GM23338 (cell line): ENCODE measurements at regions not wholly inside any gene's neighbourhood (a gene's known extent, or its start where the extent isn't known, plus 50 kb on each side); places are given as distances from the start of the nearest gene placed in this dataset.

Experiments used
- ATAC-seq: fragments of 200-7000 bp; cut with Tn5 transposase; 3 replicates; pipeline ENCODE4 v1.9.1; 2020
- DNase-seq: peaks from one replicate; pipeline ENCODE4 v3.0.0-alpha.2; 2015; ENCODE audit warnings: low spot score
- H2AFZ ChIP-seq: fragments of 200-600 bp; sonication (generic); 2 replicates; pipeline ENCODE4 v1.8.0; 2016; ENCODE audit warnings: antibody characterized with exemption, mild to moderate bottlenecking, moderate library complexity
- H3F3A ChIP-seq: fragments of 200-600 bp; sonication (generic); replicated peaks from 2 replicates; pipeline ENCODE4 v1.8.0; 2017; ENCODE audit warnings: antibody characterized with exemption, mixed run types, low read depth
- H3K27ac ChIP-seq: fragments of 200-600 bp; sonication (generic); 2 replicates; pipeline ENCODE4 v1.6.1; 2016; ENCODE audit warnings: low read depth
- H3K27me3 ChIP-seq: fragments of 200-600 bp; sonication (generic); 2 replicates; pipeline ENCODE4 v1.8.0; 2016; ENCODE audit warnings: mild to moderate bottlenecking, mixed run types, moderate library complexity; ENCODE audit not compliant: insufficient read depth
- H3K36me3 ChIP-seq: fragments of 200-600 bp; sonication (generic); 2 replicates; pipeline ENCODE4 v1.8.0; 2016; ENCODE audit warnings: mild to moderate bottlenecking; ENCODE audit not compliant: insufficient read depth
- H3K4me1 ChIP-seq: fragments of 200-600 bp; sonication (generic); 2 replicates; pipeline ENCODE4 v1.8.0; 2016; ENCODE audit warnings: mild to moderate bottlenecking, moderate library complexity; ENCODE audit not compliant: insufficient read depth
- H3K4me2 ChIP-seq: fragments of 200-600 bp; sonication (generic); 2 replicates; pipeline ENCODE4 v1.7.1; 2017; ENCODE audit warnings: mixed run types
- H3K4me3 ChIP-seq: fragments of 200-600 bp; sonication (generic); 2 replicates; pipeline ENCODE4 v1.6.1; 2016; ENCODE audit warnings: mixed run types
- H3K79me2 ChIP-seq: fragments of 200-600 bp; sonication (generic); replicated peaks from 2 replicates; pipeline ENCODE4 v1.8.0; 2017; ENCODE audit warnings: mild to moderate bottlenecking; ENCODE audit not compliant: insufficient read depth
- H3K9me2 ChIP-seq: fragments of 200-600 bp; sonication (generic); 2 replicates; pipeline ENCODE4 v1.8.0; 2017; ENCODE audit not compliant: insufficient read depth
- H4K20me1 ChIP-seq: fragments of 200-600 bp; sonication (generic); replicated peaks from 2 replicates; pipeline ENCODE4 v1.8.0; 2017; ENCODE audit warnings: mild to moderate bottlenecking; ENCODE audit not compliant: insufficient read depth
- H3K27ac Mint-ChIP-seq: 2 replicates; pipeline ENCODE4 v1.8.0; 2020; ENCODE audit warnings: inconsistent platforms, mild to moderate bottlenecking, moderate library complexity, mixed read lengths
- H3K27me3 Mint-ChIP-seq: 3 replicates; pipeline ENCODE4 v1.8.0; 2022; ENCODE audit warnings: low read depth, mild to moderate bottlenecking, moderate library complexity, mixed read lengths, inconsistent platforms; ENCODE audit not compliant: insufficient read depth, poor library complexity
- H3K36me3 Mint-ChIP-seq: 3 replicates; pipeline ENCODE4 v1.8.0; 2021; ENCODE audit warnings: low read depth, mild to moderate bottlenecking, inconsistent platforms, moderate library complexity, mixed read lengths
- H3K4me1 Mint-ChIP-seq: 3 replicates; pipeline ENCODE4 v1.8.0; 2020; ENCODE audit warnings: mild to moderate bottlenecking, inconsistent platforms, mixed read lengths
- H3K4me3 Mint-ChIP-seq: 3 replicates; pipeline ENCODE4 v1.8.0; 2021; ENCODE audit warnings: moderate library complexity, mild to moderate bottlenecking, inconsistent platforms, mixed read lengths
- H3K9me3 Mint-ChIP-seq: 3 replicates; pipeline ENCODE4 v1.8.0; 2020; ENCODE audit warnings: moderate library complexity, mild to moderate bottlenecking, inconsistent platforms, mixed read lengths
- CREB1 ChIP-seq: fragments of 250-450 bp; sonication (Bioruptor Pico); IDR thresholded peaks from 2 replicates; pipeline ENCODE4 v1.5.0; 2020; ENCODE audit warnings: low read depth, mild to moderate bottlenecking, moderate library complexity
- EZH2phosphoT487 ChIP-seq: fragments of 200-600 bp; sonication (generic); IDR thresholded peaks from one replicate; pipeline ENCODE4 v1.8.1; 2018; ENCODE audit warnings: antibody characterized with exemption; ENCODE audit not compliant: unreplicated experiment
- JUNB ChIP-seq: IDR thresholded peaks from one replicate; pipeline ENCODE4 v1.6.1; 2016; ENCODE audit warnings: antibody characterized with exemption; ENCODE audit not compliant: unreplicated experiment
- NANOG ChIP-seq: IDR thresholded peaks from 2 replicates; pipeline ENCODE4 v1.6.1; 2016; ENCODE audit warnings: antibody characterized with exemption, borderline replicate concordance
- POLR2AphosphoS5 ChIP-seq: IDR thresholded peaks from 2 replicates; pipeline ENCODE4 v1.6.1; 2016; ENCODE audit warnings: antibody characterized with exemption, low read depth
- ZNF114 ChIP-seq: fragments of 250-450 bp; sonication (Bioruptor Pico); IDR thresholded peaks from 2 replicates; pipeline ENCODE4 v1.5.0; 2020; ENCODE audit warnings: mild to moderate bottlenecking, moderate library complexity
- ZNF331 ChIP-seq: fragments of 250-450 bp; sonication (Bioruptor Pico); IDR thresholded peaks from 2 replicates; pipeline ENCODE4 v1.5.0; 2020; ENCODE audit warnings: low read depth, mild to moderate bottlenecking, moderate library complexity
- TF ChIP-seq, protein P1 (sequence below), 2 experiments: fragments of 200-600 bp in 1 of 2; sonication (generic) in 1 of 2; conservative IDR thresholded peaks; 2 replicates each; pipeline versions ENCODE4 v1.5.1 to v1.6.1; 2016 to 2017; ENCODE audit warnings: antibody characterized with exemption in 2 of 2, low read depth in 2 of 2, mild to moderate bottlenecking in 2 of 2, moderate library complexity in 1 of 2
- TF ChIP-seq, protein P2 (sequence below): IDR thresholded peaks from one replicate; pipeline ENCODE4 v1.6.1; 2018; ENCODE audit warnings: antibody characterized with exemption; ENCODE audit not compliant: unreplicated experiment
- TF ChIP-seq, protein P3 (sequence below): fragments of 250-450 bp; sonication (Bioruptor Pico); IDR thresholded peaks from 2 replicates; pipeline ENCODE4 v1.5.0; 2020; ENCODE audit warnings: mild to moderate bottlenecking, moderate library complexity

DNA sequence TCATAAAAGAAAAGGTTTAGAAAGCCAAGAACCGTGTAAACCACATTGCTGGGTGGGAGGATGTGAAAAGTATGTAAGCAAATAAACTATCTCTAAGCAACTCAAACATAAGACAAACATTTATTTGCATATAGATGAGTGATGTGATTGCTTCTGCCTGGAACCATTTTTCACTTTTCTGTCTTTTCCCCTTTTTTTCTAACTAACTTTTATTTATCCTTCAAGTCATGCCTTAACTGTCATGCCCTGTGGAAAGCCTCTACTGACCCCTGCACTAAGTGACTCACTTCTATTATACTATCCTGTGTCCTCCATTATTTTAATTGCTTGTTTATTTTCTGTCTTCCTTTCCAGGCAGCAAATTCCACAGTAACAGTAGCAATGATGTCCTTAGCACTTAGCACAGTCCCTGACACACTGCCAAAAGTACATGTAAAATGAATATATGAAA is 87.5 kb upstream of the CTAGE1 start:
- Mint-ChIP-seq H3K27ac (no peak overlapping the region), H3K4me1 (peaks cover 3% of the 10 kb centered on the region; the same call in 2 of the 3 replicates), H3K36me3 (no peaks in the 10 kb centered on the region), H3K4me3 (no peak overlapping the region), H3K9me3 (no peaks in the 10 kb centered on the region; the same call in 2 of the 3 replicates), H3K27me3 (no peaks in the 10 kb centered on the region)
- TF ChIP-seq CREB1 (CRISPR knock-in tag) (no peak), ZNF114 (CRISPR knock-in tag) (no peak), EZH2phosphoT487 (no peak), POLR2AphosphoS5 (no peak)
- TF ChIP-seq, protein P1, sequence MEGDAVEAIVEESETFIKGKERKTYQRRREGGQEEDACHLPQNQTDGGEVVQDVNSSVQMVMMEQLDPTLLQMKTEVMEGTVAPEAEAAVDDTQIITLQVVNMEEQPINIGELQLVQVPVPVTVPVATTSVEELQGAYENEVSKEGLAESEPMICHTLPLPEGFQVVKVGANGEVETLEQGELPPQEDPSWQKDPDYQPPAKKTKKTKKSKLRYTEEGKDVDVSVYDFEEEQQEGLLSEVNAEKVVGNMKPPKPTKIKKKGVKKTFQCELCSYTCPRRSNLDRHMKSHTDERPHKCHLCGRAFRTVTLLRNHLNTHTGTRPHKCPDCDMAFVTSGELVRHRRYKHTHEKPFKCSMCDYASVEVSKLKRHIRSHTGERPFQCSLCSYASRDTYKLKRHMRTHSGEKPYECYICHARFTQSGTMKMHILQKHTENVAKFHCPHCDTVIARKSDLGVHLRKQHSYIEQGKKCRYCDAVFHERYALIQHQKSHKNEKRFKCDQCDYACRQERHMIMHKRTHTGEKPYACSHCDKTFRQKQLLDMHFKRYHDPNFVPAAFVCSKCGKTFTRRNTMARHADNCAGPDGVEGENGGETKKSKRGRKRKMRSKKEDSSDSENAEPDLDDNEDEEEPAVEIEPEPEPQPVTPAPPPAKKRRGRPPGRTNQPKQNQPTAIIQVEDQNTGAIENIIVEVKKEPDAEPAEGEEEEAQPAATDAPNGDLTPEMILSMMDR (conservative IDR thresholded peaks at IDR 0.05; ENCODE audit: low read depth in 2 of 2) = no peak
- TF ChIP-seq, protein P2, sequence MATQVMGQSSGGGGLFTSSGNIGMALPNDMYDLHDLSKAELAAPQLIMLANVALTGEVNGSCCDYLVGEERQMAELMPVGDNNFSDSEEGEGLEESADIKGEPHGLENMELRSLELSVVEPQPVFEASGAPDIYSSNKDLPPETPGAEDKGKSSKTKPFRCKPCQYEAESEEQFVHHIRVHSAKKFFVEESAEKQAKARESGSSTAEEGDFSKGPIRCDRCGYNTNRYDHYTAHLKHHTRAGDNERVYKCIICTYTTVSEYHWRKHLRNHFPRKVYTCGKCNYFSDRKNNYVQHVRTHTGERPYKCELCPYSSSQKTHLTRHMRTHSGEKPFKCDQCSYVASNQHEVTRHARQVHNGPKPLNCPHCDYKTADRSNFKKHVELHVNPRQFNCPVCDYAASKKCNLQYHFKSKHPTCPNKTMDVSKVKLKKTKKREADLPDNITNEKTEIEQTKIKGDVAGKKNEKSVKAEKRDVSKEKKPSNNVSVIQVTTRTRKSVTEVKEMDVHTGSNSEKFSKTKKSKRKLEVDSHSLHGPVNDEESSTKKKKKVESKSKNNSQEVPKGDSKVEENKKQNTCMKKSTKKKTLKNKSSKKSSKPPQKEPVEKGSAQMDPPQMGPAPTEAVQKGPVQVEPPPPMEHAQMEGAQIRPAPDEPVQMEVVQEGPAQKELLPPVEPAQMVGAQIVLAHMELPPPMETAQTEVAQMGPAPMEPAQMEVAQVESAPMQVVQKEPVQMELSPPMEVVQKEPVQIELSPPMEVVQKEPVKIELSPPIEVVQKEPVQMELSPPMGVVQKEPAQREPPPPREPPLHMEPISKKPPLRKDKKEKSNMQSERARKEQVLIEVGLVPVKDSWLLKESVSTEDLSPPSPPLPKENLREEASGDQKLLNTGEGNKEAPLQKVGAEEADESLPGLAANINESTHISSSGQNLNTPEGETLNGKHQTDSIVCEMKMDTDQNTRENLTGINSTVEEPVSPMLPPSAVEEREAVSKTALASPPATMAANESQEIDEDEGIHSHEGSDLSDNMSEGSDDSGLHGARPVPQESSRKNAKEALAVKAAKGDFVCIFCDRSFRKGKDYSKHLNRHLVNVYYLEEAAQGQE = no peak
- no peak overlapping the region for H3K27ac ChIP-seq
- no peaks in the 10 kb centered on the region for H3K79me2 ChIP-seq
- H3K4me1 ChIP-seq = no peaks in the 10 kb centered on the region
- H3K27me3 ChIP-seq = no peaks in the 10 kb centered on the region
- H4K20me1 ChIP-seq = no peaks in the 10 kb centered on the region
- no peaks in the 10 kb centered on the region for H3F3A ChIP-seq
- DNase-seq = no peak
- H3K4me3 ChIP-seq = no peak overlapping the region
- no peak overlapping the region for H3K4me2 ChIP-seq
- no peak overlapping the region for H2AFZ ChIP-seq
- H3K9me2 ChIP-seq = 0 out of 2 replicates have a peak, but pooled peaks cover 8% of the 10 kb centered on the region
- no peak for ATAC-seq
- H3K36me3 ChIP-seq = no peaks in the 10 kb centered on the region

DNA sequence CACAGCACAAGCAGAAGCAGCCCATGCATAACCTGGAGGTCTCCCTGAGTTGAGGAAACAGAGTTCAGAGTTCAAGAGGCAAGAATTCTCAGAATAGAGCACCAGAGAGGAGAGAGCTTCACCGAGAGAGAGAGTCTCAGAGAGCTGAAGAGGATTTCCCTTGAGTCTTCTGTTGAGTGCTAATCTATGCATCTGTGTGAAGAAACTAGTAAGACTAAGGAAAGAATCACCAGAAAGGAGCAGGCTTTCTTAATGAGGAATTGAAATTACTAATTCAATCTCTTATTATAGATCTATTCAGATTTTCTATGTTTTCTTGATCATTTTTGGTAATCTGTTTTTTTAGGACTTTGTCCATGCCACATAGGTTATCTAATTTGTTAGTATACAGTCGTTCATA is 89.3 kb upstream of the CTAGE1 start:
- no peaks in the 10 kb centered on the region for H3K9me3 Mint-ChIP-seq
- Histone ChIP-seq H3K79me2 (no peaks in the 10 kb centered on the region), H3F3A (no peaks in the 10 kb centered on the region), H3K27ac (no peak overlapping the region), H3K27me3 (no peaks in the 10 kb centered on the region), H3K4me3 (no peak overlapping the region), H3K4me1 (no peaks in the 10 kb centered on the region), H3K9me2 (no peaks in the 10 kb centered on the region), H4K20me1 (no peaks in the 10 kb centered on the region), H2AFZ (no peak overlapping the region), H3K36me3 (no peaks in the 10 kb centered on the region), H3K4me2 (no peak overlapping the region)
- DNase-seq (no peak), ATAC-seq (no peak)
- no peaks in the 10 kb centered on the region for H3K36me3 Mint-ChIP-seq
- H3K27me3 Mint-ChIP-seq = no peaks in the 10 kb centered on the region
- H3K27ac Mint-ChIP-seq = no peak overlapping the region
- peaks cover 3% of the 10 kb centered on the region; the same call in 2 of the 3 replicates for H3K4me1 Mint-ChIP-seq
- H3K4me3 Mint-ChIP-seq = no peak overlapping the region
- TF ChIP-seq POLR2AphosphoS5 (no peak), EZH2phosphoT487 (no peak), CREB1 (CRISPR knock-in tag) (no peak), NANOG (no peak), ZNF331 (CRISPR knock-in tag) (no peak), JUNB (no peak)
- TF ChIP-seq, protein P3, sequence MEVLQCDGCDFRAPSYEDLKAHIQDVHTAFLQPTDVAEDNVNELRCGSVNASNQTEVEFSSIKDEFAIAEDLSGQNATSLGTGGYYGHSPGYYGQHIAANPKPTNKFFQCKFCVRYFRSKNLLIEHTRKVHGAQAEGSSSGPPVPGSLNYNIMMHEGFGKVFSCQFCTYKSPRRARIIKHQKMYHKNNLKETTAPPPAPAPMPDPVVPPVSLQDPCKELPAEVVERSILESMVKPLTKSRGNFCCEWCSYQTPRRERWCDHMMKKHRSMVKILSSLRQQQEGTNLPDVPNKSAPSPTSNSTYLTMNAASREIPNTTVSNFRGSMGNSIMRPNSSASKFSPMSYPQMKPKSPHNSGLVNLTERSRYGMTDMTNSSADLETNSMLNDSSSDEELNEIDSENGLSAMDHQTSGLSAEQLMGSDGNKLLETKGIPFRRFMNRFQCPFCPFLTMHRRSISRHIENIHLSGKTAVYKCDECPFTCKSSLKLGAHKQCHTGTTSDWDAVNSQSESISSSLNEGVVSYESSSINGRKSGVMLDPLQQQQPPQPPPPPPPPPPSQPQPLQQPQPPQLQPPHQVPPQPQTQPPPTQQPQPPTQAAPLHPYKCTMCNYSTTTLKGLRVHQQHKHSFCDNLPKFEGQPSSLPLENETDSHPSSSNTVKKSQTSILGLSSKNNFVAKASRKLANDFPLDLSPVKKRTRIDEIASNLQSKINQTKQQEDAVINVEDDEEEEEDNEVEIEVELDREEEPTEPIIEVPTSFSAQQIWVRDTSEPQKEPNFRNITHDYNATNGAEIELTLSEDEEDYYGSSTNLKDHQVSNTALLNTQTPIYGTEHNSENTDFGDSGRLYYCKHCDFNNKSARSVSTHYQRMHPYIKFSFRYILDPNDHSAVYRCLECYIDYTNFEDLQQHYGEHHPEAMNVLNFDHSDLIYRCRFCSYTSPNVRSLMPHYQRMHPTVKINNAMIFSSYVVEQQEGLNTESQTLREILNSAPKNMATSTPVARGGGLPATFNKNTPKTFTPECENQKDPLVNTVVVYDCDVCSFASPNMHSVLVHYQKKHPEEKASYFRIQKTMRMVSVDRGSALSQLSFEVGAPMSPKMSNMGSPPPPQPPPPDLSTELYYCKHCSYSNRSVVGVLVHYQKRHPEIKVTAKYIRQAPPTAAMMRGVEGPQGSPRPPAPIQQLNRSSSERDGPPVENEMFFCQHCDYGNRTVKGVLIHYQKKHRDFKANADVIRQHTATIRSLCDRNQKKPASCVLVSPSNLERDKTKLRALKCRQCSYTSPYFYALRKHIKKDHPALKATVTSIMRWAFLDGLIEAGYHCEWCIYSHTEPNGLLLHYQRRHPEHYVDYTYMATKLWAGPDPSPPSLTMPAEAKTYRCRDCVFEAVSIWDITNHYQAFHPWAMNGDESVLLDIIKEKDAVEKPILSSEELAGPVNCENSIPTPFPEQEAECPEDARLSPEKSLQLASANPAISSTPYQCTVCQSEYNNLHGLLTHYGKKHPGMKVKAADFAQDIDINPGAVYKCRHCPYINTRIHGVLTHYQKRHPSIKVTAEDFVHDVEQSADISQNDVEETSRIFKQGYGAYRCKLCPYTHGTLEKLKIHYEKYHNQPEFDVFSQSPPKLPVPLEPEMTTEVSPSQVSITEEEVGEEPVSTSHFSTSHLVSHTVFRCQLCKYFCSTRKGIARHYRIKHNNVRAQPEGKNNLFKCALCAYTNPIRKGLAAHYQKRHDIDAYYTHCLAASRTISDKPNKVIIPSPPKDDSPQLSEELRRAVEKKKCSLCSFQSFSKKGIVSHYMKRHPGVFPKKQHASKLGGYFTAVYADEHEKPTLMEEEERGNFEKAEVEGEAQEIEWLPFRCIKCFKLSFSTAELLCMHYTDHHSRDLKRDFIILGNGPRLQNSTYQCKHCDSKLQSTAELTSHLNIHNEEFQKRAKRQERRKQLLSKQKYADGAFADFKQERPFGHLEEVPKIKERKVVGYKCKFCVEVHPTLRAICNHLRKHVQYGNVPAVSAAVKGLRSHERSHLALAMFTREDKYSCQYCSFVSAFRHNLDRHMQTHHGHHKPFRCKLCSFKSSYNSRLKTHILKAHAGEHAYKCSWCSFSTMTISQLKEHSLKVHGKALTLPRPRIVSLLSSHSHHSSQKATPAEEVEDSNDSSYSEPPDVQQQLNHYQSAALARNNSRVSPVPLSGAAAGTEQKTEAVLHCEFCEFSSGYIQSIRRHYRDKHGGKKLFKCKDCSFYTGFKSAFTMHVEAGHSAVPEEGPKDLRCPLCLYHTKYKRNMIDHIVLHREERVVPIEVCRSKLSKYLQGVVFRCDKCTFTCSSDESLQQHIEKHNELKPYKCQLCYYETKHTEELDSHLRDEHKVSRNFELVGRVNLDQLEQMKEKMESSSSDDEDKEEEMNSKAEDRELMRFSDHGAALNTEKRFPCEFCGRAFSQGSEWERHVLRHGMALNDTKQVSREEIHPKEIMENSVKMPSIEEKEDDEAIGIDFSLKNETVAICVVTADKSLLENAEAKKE (CRISPR knock-in tag) = no peak
